ENCODE measurements at regions not wholly inside any gene's neighbourhood (a gene's known extent, or its start where the extent isn't known, plus 50 kb on each side); places are given as distances from the start of the nearest gene placed in this dataset.
"Not testable (repeated sequence)": the region's sequence is repeated elsewhere in the genome, so short reads cannot be mapped to it uniquely, and the experiment has no call there.

GRCh38 chr18:75714766-75715165 lies 287.3 kb upstream of the SMIM21 start:
- DNase-seq, result no peak

GRCh38 chr18:75712124-75712867 lies 284.8 kb upstream of the SMIM21 start:
- DNase-seq, result not testable (repeated sequence)

- no peak for DNase-seq
Observed at GRCh38 chr18:75700561-75700960, 273.1 kb upstream of the SMIM21 start.

- DNase-seq, result no peak
Observed at GRCh38 chr18:75698861-75699260, 271.4 kb upstream of the SMIM21 start.

- no peak for DNase-seq
Observed at GRCh38 chr18:75697493-75697892, 270.0 kb upstream of the SMIM21 start.

GRCh38 chr18:75696391-75696790 lies 268.9 kb upstream of the SMIM21 start:
- DNase-seq, result no peak

GRCh38 chr18:75694292-75694691 lies 266.8 kb upstream of the SMIM21 start:
- no peak for DNase-seq

- no peak for DNase-seq
Observed at GRCh38 chr18:75691483-75691882, 264.0 kb upstream of the SMIM21 start.

- DNase-seq, result not testable (repeated sequence)
Observed at GRCh38 chr18:75690283-75690682, 262.8 kb upstream of the SMIM21 start.

GRCh38 chr18:75687626-75688025 lies 260.1 kb upstream of the SMIM21 start:
- DNase-seq, result no peak

- DNase-seq, result no peak
Observed at GRCh38 chr18:75683426-75683825, 255.9 kb upstream of the SMIM21 start.

- no peak for DNase-seq
Observed at GRCh38 chr18:75681538-75682115, 254.1 kb upstream of the SMIM21 start.

GRCh38 chr18:75679331-75679730 lies 251.8 kb upstream of the SMIM21 start:
- DNase-seq, result no peak

GRCh38 chr18:75678627-75679026 lies 251.1 kb upstream of the SMIM21 start:
- DNase-seq, result no peak

- DNase-seq, result no peak
Observed at GRCh38 chr18:75677696-75678455, 250.4 kb upstream of the SMIM21 start.

GRCh38 chr18:75660932-75661331 lies 233.4 kb upstream of the SMIM21 start:
- no peak for DNase-seq

GRCh38 chr18:75659535-75660023 lies 232.1 kb upstream of the SMIM21 start:
- DNase-seq, result no peak

- DNase-seq, result no peak
Observed at GRCh38 chr18:75658330-75658729, 230.8 kb upstream of the SMIM21 start.

- no peak for DNase-seq
Observed at GRCh38 chr18:75656563-75657247, 229.2 kb upstream of the SMIM21 start.

- no peak for DNase-seq
Observed at GRCh38 chr18:75656035-75656434, 228.5 kb upstream of the SMIM21 start.

- no peak for DNase-seq
Observed at GRCh38 chr18:75654851-75655751, 227.6 kb upstream of the SMIM21 start.

- no peak for DNase-seq
Observed at GRCh38 chr18:75654386-75654785, 226.9 kb upstream of the SMIM21 start.

All from NCI-H2029 treated with DMSO at 0.1 percent for 48 hours (cell line).